GM23338 (cell line): ENCODE measurements at regions not wholly inside any gene's neighbourhood (a gene's known extent, or its start where the extent isn't known, plus 50 kb on each side); places are given as distances from the start of the nearest gene placed in this dataset.
A peak's percentile ranks its signal among the peaks of the same experiment; 100 is the strongest.

ENCODE experiments used
- ATAC-seq: fragments of 200-7000 bp; cut with Tn5 transposase; 3 replicates; pipeline ENCODE4 v1.9.1; 2020
- DNase-seq: peaks from one replicate; pipeline ENCODE4 v3.0.0-alpha.2; 2015; ENCODE audit warnings: low spot score
- H2AFZ ChIP-seq: fragments of 200-600 bp; sonication (generic); 2 replicates; pipeline ENCODE4 v1.8.0; 2016; ENCODE audit warnings: antibody characterized with exemption, mild to moderate bottlenecking, moderate library complexity
- H3F3A ChIP-seq: fragments of 200-600 bp; sonication (generic); replicated peaks from 2 replicates; pipeline ENCODE4 v1.8.0; 2017; ENCODE audit warnings: antibody characterized with exemption, mixed run types, low read depth
- H3K27ac ChIP-seq: fragments of 200-600 bp; sonication (generic); 2 replicates; pipeline ENCODE4 v1.6.1; 2016; ENCODE audit warnings: low read depth
- H3K27me3 ChIP-seq: fragments of 200-600 bp; sonication (generic); 2 replicates; pipeline ENCODE4 v1.8.0; 2016; ENCODE audit warnings: mild to moderate bottlenecking, mixed run types, moderate library complexity; ENCODE audit not compliant: insufficient read depth
- H3K36me3 ChIP-seq: fragments of 200-600 bp; sonication (generic); 2 replicates; pipeline ENCODE4 v1.8.0; 2016; ENCODE audit warnings: mild to moderate bottlenecking; ENCODE audit not compliant: insufficient read depth
- H3K4me1 ChIP-seq: fragments of 200-600 bp; sonication (generic); 2 replicates; pipeline ENCODE4 v1.8.0; 2016; ENCODE audit warnings: mild to moderate bottlenecking, moderate library complexity; ENCODE audit not compliant: insufficient read depth
- H3K4me2 ChIP-seq: fragments of 200-600 bp; sonication (generic); 2 replicates; pipeline ENCODE4 v1.7.1; 2017; ENCODE audit warnings: mixed run types
- H3K4me3 ChIP-seq: fragments of 200-600 bp; sonication (generic); 2 replicates; pipeline ENCODE4 v1.6.1; 2016; ENCODE audit warnings: mixed run types
- H3K79me2 ChIP-seq: fragments of 200-600 bp; sonication (generic); replicated peaks from 2 replicates; pipeline ENCODE4 v1.8.0; 2017; ENCODE audit warnings: mild to moderate bottlenecking; ENCODE audit not compliant: insufficient read depth
- H3K9me2 ChIP-seq: fragments of 200-600 bp; sonication (generic); 2 replicates; pipeline ENCODE4 v1.8.0; 2017; ENCODE audit not compliant: insufficient read depth
- H4K20me1 ChIP-seq: fragments of 200-600 bp; sonication (generic); replicated peaks from 2 replicates; pipeline ENCODE4 v1.8.0; 2017; ENCODE audit warnings: mild to moderate bottlenecking; ENCODE audit not compliant: insufficient read depth
- H3K27ac Mint-ChIP-seq: 2 replicates; pipeline ENCODE4 v1.8.0; 2020; ENCODE audit warnings: inconsistent platforms, mild to moderate bottlenecking, moderate library complexity, mixed read lengths
- H3K27me3 Mint-ChIP-seq: 3 replicates; pipeline ENCODE4 v1.8.0; 2022; ENCODE audit warnings: low read depth, mild to moderate bottlenecking, moderate library complexity, mixed read lengths, inconsistent platforms; ENCODE audit not compliant: insufficient read depth, poor library complexity
- H3K36me3 Mint-ChIP-seq: 3 replicates; pipeline ENCODE4 v1.8.0; 2021; ENCODE audit warnings: low read depth, mild to moderate bottlenecking, inconsistent platforms, moderate library complexity, mixed read lengths
- H3K4me1 Mint-ChIP-seq: 3 replicates; pipeline ENCODE4 v1.8.0; 2020; ENCODE audit warnings: mild to moderate bottlenecking, inconsistent platforms, mixed read lengths
- H3K4me3 Mint-ChIP-seq: 3 replicates; pipeline ENCODE4 v1.8.0; 2021; ENCODE audit warnings: moderate library complexity, mild to moderate bottlenecking, inconsistent platforms, mixed read lengths
- H3K9me3 Mint-ChIP-seq: 3 replicates; pipeline ENCODE4 v1.8.0; 2020; ENCODE audit warnings: moderate library complexity, mild to moderate bottlenecking, inconsistent platforms, mixed read lengths
- CREB1 ChIP-seq: fragments of 250-450 bp; sonication (Bioruptor Pico); IDR thresholded peaks from 2 replicates; pipeline ENCODE4 v1.5.0; 2020; ENCODE audit warnings: low read depth, mild to moderate bottlenecking, moderate library complexity
- EZH2 ChIP-seq: fragments of 200-600 bp; sonication (generic); IDR thresholded peaks from one replicate; pipeline ENCODE4 v1.8.0; 2017; ENCODE audit warnings: antibody characterized with exemption, mild to moderate bottlenecking, low read depth; ENCODE audit not compliant: unreplicated experiment
- EZH2phosphoT487 ChIP-seq: fragments of 200-600 bp; sonication (generic); IDR thresholded peaks from one replicate; pipeline ENCODE4 v1.8.1; 2018; ENCODE audit warnings: antibody characterized with exemption; ENCODE audit not compliant: unreplicated experiment
- JUNB ChIP-seq: IDR thresholded peaks from one replicate; pipeline ENCODE4 v1.6.1; 2016; ENCODE audit warnings: antibody characterized with exemption; ENCODE audit not compliant: unreplicated experiment
- NANOG ChIP-seq: IDR thresholded peaks from 2 replicates; pipeline ENCODE4 v1.6.1; 2016; ENCODE audit warnings: antibody characterized with exemption, borderline replicate concordance
- STAT1 ChIP-seq: IDR thresholded peaks from one replicate; pipeline ENCODE4 v1.6.1; 2016; ENCODE audit warnings: antibody characterized with exemption; ENCODE audit not compliant: unreplicated experiment
- ZNF114 ChIP-seq: fragments of 250-450 bp; sonication (Bioruptor Pico); IDR thresholded peaks from 2 replicates; pipeline ENCODE4 v1.5.0; 2020; ENCODE audit warnings: mild to moderate bottlenecking, moderate library complexity
- TF ChIP-seq, protein P1 (sequence below), 2 experiments: fragments of 200-600 bp in 1 of 2; sonication (generic) in 1 of 2; conservative IDR thresholded peaks; 2 replicates each; pipeline versions ENCODE4 v1.5.1 to v1.6.1; 2016 to 2017; ENCODE audit warnings: antibody characterized with exemption in 2 of 2, low read depth in 2 of 2, mild to moderate bottlenecking in 2 of 2, moderate library complexity in 1 of 2
- TF ChIP-seq, protein P2 (sequence below): fragments of 250-450 bp; sonication (Bioruptor Pico); IDR thresholded peaks from 2 replicates; pipeline ENCODE4 v1.5.0; 2020; ENCODE audit warnings: mild to moderate bottlenecking, moderate library complexity
- TF ChIP-seq, protein P3 (sequence below): IDR thresholded peaks from 2 replicates; pipeline ENCODE4 v1.6.1; 2016; ENCODE audit warnings: antibody characterized with exemption

DNA sequence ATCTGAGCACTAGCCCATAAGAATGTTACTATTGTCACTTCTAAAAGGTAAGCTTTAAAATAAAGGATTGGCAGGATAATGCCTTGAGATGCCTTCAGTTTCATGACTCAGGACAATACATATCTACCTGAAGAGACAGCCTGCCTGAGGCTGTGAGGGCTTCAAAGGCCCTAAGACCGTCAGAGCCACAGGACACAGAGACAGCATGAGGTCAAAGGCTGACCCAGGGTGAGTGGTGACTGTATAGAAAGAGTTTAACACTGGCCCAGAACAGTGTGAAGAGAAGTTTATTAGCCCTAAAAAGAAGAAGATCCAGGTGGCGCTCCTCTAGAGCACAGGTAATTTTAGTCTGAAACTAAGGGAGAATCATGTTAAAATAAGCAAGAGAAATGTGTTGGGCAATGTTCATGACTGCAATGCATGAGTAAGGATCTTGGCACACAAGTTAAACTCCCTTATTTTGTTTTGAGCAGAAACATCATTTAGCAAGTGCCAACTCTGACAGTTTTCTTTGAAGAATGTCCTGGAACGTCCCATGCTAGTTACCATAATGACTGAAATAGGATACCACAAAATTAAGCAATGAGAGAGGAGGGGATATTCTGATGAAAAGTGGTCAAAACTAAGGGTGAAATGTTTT is 78.1 kb upstream of the FAM110C start:
- Mint-ChIP-seq H3K4me3 (no peak overlapping the region), H3K9me3 (peaks cover 17% of the 10 kb centered on the region), H3K36me3 (peaks cover 5% of the 10 kb centered on the region; the same call in 1 of the 3 replicates), H3K27me3 (no peaks in the 10 kb centered on the region), H3K4me1 (peaks cover 2% of the 10 kb centered on the region; the same call in 1 of the 3 replicates), H3K27ac (no peak overlapping the region)
- Histone ChIP-seq H3F3A (no peaks in the 10 kb centered on the region), H3K79me2 (no peaks in the 10 kb centered on the region), H4K20me1 (no peaks in the 10 kb centered on the region), H3K27ac (no peak overlapping the region), H3K4me1 (no peaks in the 10 kb centered on the region), H3K36me3 (no peaks in the 10 kb centered on the region), H3K9me2 (no peaks in the 10 kb centered on the region), H3K4me2 (no peak overlapping the region), H3K4me3 (no peak overlapping the region), H2AFZ (no peak overlapping the region), H3K27me3 (no peaks in the 10 kb centered on the region)
- DNase-seq (no peak), ATAC-seq (peak; percentile 54; the same call in 2 of the 3 replicates)
- TF ChIP-seq EZH2, result no peak
- TF ChIP-seq NANOG, result no peak
- TF ChIP-seq, protein P1, sequence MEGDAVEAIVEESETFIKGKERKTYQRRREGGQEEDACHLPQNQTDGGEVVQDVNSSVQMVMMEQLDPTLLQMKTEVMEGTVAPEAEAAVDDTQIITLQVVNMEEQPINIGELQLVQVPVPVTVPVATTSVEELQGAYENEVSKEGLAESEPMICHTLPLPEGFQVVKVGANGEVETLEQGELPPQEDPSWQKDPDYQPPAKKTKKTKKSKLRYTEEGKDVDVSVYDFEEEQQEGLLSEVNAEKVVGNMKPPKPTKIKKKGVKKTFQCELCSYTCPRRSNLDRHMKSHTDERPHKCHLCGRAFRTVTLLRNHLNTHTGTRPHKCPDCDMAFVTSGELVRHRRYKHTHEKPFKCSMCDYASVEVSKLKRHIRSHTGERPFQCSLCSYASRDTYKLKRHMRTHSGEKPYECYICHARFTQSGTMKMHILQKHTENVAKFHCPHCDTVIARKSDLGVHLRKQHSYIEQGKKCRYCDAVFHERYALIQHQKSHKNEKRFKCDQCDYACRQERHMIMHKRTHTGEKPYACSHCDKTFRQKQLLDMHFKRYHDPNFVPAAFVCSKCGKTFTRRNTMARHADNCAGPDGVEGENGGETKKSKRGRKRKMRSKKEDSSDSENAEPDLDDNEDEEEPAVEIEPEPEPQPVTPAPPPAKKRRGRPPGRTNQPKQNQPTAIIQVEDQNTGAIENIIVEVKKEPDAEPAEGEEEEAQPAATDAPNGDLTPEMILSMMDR (conservative IDR thresholded peaks at IDR 0.05; ENCODE audit: low read depth in 2 of 2), result 0 out of 4 replicates have a peak, but pooled peaks have one; percentile 8 to 9

DNA sequence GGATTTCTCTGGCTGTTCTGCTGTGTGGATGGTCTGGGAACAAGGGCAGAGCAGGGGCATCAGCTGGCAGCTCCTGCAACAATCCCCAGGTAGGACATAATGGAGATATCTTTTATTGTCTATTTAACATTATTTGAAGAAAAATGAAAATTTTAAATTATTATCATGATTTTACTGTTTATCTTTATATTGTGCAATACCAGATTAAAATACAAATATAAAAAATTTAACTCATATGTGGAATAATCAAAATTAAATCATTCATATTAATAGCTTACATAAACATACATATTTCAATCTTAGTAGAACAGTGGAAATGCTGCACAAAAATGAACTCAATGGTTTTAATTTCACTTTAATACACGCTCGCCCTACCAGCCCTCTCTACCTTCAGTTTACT is 70.6 kb upstream of the FAM110C start:
- Histone ChIP-seq H3K9me2 (no peaks in the 10 kb centered on the region), H3F3A (no peaks in the 10 kb centered on the region), H4K20me1 (no peaks in the 10 kb centered on the region), H2AFZ (no peak overlapping the region), H3K79me2 (no peaks in the 10 kb centered on the region), H3K27me3 (no peaks in the 10 kb centered on the region), H3K4me1 (peaks cover 13% of the 10 kb centered on the region), H3K4me3 (no peak overlapping the region), H3K36me3 (no peaks in the 10 kb centered on the region), H3K27ac (no peak overlapping the region), H3K4me2 (no peak overlapping the region)
- Mint-ChIP-seq H3K27ac (no peak overlapping the region), H3K4me3 (no peak overlapping the region), H3K36me3 (no peaks in the 10 kb centered on the region), H3K9me3 (no peaks in the 10 kb centered on the region), H3K27me3 (peaks cover 4% of the 10 kb centered on the region), H3K4me1 (peaks cover 26% of the 10 kb centered on the region)
- no peak for DNase-seq
- ATAC-seq, result no peak
- TF ChIP-seq, protein P2, sequence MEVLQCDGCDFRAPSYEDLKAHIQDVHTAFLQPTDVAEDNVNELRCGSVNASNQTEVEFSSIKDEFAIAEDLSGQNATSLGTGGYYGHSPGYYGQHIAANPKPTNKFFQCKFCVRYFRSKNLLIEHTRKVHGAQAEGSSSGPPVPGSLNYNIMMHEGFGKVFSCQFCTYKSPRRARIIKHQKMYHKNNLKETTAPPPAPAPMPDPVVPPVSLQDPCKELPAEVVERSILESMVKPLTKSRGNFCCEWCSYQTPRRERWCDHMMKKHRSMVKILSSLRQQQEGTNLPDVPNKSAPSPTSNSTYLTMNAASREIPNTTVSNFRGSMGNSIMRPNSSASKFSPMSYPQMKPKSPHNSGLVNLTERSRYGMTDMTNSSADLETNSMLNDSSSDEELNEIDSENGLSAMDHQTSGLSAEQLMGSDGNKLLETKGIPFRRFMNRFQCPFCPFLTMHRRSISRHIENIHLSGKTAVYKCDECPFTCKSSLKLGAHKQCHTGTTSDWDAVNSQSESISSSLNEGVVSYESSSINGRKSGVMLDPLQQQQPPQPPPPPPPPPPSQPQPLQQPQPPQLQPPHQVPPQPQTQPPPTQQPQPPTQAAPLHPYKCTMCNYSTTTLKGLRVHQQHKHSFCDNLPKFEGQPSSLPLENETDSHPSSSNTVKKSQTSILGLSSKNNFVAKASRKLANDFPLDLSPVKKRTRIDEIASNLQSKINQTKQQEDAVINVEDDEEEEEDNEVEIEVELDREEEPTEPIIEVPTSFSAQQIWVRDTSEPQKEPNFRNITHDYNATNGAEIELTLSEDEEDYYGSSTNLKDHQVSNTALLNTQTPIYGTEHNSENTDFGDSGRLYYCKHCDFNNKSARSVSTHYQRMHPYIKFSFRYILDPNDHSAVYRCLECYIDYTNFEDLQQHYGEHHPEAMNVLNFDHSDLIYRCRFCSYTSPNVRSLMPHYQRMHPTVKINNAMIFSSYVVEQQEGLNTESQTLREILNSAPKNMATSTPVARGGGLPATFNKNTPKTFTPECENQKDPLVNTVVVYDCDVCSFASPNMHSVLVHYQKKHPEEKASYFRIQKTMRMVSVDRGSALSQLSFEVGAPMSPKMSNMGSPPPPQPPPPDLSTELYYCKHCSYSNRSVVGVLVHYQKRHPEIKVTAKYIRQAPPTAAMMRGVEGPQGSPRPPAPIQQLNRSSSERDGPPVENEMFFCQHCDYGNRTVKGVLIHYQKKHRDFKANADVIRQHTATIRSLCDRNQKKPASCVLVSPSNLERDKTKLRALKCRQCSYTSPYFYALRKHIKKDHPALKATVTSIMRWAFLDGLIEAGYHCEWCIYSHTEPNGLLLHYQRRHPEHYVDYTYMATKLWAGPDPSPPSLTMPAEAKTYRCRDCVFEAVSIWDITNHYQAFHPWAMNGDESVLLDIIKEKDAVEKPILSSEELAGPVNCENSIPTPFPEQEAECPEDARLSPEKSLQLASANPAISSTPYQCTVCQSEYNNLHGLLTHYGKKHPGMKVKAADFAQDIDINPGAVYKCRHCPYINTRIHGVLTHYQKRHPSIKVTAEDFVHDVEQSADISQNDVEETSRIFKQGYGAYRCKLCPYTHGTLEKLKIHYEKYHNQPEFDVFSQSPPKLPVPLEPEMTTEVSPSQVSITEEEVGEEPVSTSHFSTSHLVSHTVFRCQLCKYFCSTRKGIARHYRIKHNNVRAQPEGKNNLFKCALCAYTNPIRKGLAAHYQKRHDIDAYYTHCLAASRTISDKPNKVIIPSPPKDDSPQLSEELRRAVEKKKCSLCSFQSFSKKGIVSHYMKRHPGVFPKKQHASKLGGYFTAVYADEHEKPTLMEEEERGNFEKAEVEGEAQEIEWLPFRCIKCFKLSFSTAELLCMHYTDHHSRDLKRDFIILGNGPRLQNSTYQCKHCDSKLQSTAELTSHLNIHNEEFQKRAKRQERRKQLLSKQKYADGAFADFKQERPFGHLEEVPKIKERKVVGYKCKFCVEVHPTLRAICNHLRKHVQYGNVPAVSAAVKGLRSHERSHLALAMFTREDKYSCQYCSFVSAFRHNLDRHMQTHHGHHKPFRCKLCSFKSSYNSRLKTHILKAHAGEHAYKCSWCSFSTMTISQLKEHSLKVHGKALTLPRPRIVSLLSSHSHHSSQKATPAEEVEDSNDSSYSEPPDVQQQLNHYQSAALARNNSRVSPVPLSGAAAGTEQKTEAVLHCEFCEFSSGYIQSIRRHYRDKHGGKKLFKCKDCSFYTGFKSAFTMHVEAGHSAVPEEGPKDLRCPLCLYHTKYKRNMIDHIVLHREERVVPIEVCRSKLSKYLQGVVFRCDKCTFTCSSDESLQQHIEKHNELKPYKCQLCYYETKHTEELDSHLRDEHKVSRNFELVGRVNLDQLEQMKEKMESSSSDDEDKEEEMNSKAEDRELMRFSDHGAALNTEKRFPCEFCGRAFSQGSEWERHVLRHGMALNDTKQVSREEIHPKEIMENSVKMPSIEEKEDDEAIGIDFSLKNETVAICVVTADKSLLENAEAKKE (CRISPR knock-in tag), result no peak
- TF ChIP-seq, protein P3, sequence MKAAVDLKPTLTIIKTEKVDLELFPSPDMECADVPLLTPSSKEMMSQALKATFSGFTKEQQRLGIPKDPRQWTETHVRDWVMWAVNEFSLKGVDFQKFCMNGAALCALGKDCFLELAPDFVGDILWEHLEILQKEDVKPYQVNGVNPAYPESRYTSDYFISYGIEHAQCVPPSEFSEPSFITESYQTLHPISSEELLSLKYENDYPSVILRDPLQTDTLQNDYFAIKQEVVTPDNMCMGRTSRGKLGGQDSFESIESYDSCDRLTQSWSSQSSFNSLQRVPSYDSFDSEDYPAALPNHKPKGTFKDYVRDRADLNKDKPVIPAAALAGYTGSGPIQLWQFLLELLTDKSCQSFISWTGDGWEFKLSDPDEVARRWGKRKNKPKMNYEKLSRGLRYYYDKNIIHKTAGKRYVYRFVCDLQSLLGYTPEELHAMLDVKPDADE, result no peak
- TF ChIP-seq NANOG (no peak), JUNB (no peak), EZH2 (no peak), EZH2phosphoT487 (no peak), STAT1 (no peak), ZNF114 (CRISPR knock-in tag) (no peak), CREB1 (CRISPR knock-in tag) (no peak)
